ENCODE measurements at regions not wholly inside any gene's neighbourhood (a gene's known extent, or its start where the extent isn't known, plus 50 kb on each side); places are given as distances from the start of the nearest gene placed in this dataset.

DNA sequence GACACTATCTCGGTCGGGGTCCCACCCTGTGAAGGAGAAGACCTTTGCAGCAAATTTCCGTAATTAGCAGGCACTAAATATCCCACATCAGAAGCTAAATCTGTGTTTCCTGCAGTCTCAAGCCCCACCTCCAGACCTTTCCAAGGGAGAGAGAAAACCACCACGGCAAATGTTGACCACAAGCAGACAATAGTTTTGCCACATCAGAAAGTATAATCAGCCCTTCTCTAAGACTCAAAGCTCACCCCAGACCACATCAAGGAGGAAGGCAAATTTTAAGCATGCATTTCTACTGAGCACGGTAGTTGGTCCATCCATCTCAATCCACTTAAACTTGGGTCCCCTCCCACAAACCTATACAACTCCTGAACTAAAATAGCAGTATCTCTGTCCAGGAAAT lies 398.5 kb downstream of the GPM6A start:
- Histone ChIP-seq H3K4me2 (ENCODE audit: low read length) (no peak overlapping the region), H3K4me3 (ENCODE audit: low read depth, low read length) (no peak overlapping the region), H3K18ac (ENCODE audit: low read length) (no peak overlapping the region), H4K8ac (ENCODE audit: low read depth, low read length) (no peak overlapping the region), H3K4ac (ENCODE audit: low read depth, low read length) (no peak overlapping the region), H3K14ac (ENCODE audit: low read length) (no peak overlapping the region), H3K9me3 (ENCODE audit: insufficient read depth, low read depth, low read length) (peaks cover 1% of the 10 kb centered on the region), H3K27ac (ENCODE audit: low read depth, low read length) (no peak overlapping the region), H2BK120ac (ENCODE audit: insufficient read depth, low read length, poor library complexity) (no peak overlapping the region), H3K27me3 (ENCODE audit: insufficient read depth, low read length) (no peaks in the 10 kb centered on the region), H2AK5ac (ENCODE audit: low read length) (no peak overlapping the region), H3K79me2 (ENCODE audit: control insufficient read depth, insufficient read depth, low read length, poor library complexity) (no peaks in the 10 kb centered on the region), H2AFZ (ENCODE audit: insufficient read depth, low read length, poor library complexity) (no peak overlapping the region), H4K91ac (ENCODE audit: low read depth, low read length) (no peak overlapping the region), H3K79me1 (ENCODE audit: low read length) (no peaks in the 10 kb centered on the region), H3K4me1 (ENCODE audit: control insufficient read depth in 1 of 2, insufficient read depth in 2 of 2, low read length in 2 of 2) (no peaks in the 10 kb centered on the region), H3K9ac (ENCODE audit: low read length) (no peak overlapping the region), H2BK5ac (ENCODE audit: low read depth, low read length, poor library complexity) (no peak overlapping the region), H3K23ac (ENCODE audit: low read length) (no peak overlapping the region), H2BK12ac (ENCODE audit: low read length) (no peak overlapping the region), H4K12ac (ENCODE audit: low read depth, low read length) (no peak overlapping the region), H3K36me3 (ENCODE audit: control insufficient read depth in 1 of 2, insufficient read depth in 2 of 2, low read length in 2 of 2) (no peaks in the 10 kb centered on the region)
- WGBS (ENCODE audit: extremely low coverage, insufficient coverage, insufficient read length): no CpG with 5 or more reads among the region's 5 CpGs
- DNase-seq: no peak

DNA sequence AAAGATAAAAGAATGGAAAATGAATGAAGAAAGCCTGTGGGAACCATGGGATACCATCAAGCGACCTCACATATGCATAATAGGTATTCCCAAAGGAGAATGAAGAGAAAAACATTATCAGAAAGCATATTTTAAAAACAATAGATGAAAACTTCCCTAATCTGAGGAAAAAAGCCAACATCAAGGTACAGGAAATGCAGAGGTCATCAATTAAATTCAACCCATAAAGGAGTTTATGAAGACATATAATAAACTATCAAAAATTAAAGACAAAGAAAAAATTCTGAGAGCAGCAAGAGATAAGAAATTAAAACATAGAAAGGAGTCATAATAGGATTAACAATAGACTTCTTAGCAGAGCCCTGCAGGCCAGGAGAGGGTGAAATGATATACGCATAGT lies 397.5 kb downstream of the GPM6A start:
- Histone ChIP-seq H3K9me3 (ENCODE audit: insufficient read depth, low read depth, low read length) (peaks cover 1% of the 10 kb centered on the region), H3K14ac (ENCODE audit: low read length) (no peak overlapping the region), H3K79me2 (ENCODE audit: control insufficient read depth, insufficient read depth, low read length, poor library complexity) (no peaks in the 10 kb centered on the region), H3K4me2 (ENCODE audit: low read length) (no peak overlapping the region), H4K8ac (ENCODE audit: low read depth, low read length) (no peak overlapping the region), H2AFZ (ENCODE audit: insufficient read depth, low read length, poor library complexity) (no peak overlapping the region), H2BK12ac (ENCODE audit: low read length) (no peak overlapping the region), H3K23ac (ENCODE audit: low read length) (no peak overlapping the region), H3K9ac (ENCODE audit: low read length) (no peak overlapping the region), H3K4ac (ENCODE audit: low read depth, low read length) (no peak overlapping the region), H4K91ac (ENCODE audit: low read depth, low read length) (no peak overlapping the region), H3K18ac (ENCODE audit: low read length) (no peak overlapping the region), H3K4me1 (ENCODE audit: control insufficient read depth in 1 of 2, insufficient read depth in 2 of 2, low read length in 2 of 2) (peaks cover 0 to 3% of the 10 kb centered on the region in 2 experiments), H4K12ac (ENCODE audit: low read depth, low read length) (no peak overlapping the region), H2AK5ac (ENCODE audit: low read length) (no peak overlapping the region), H3K4me3 (ENCODE audit: low read depth, low read length) (no peak overlapping the region), H2BK5ac (ENCODE audit: low read depth, low read length, poor library complexity) (no peak overlapping the region), H3K36me3 (ENCODE audit: control insufficient read depth in 1 of 2, insufficient read depth in 2 of 2, low read length in 2 of 2) (no peaks in the 10 kb centered on the region), H3K27ac (ENCODE audit: low read depth, low read length) (no peak overlapping the region), H3K27me3 (ENCODE audit: insufficient read depth, low read length) (no peaks in the 10 kb centered on the region), H2BK120ac (ENCODE audit: insufficient read depth, low read length, poor library complexity) (no peak overlapping the region), H3K79me1 (ENCODE audit: low read length) (peaks cover 1% of the 10 kb centered on the region)
- no CpG with 5 or more reads among the region's 2 CpGs for WGBS (ENCODE audit: extremely low coverage, insufficient coverage, insufficient read length)
- no peak for DNase-seq

DNA sequence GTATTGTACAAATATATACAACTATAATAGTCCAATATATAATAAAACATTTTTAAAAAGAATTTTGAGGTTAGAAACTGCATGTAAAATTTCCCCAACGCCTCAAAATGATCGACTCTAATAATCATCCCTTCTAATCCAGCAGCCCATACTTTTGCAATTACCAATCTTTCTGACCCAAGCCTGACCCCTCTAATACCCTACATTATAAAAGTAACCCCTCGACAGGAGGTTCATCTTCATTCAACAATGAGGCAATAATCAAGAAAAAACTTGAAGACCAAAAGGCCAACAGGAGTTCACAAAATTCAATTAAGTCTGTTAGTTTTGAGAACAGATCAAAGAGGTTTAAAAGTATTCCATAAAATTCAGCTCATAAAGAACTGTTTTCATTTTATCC lies 393.5 kb downstream of the GPM6A start:
- Histone ChIP-seq H3K23ac (ENCODE audit: low read length) (no peak overlapping the region), H3K14ac (ENCODE audit: low read length) (no peak overlapping the region), H2AFZ (ENCODE audit: insufficient read depth, low read length, poor library complexity) (no peak overlapping the region), H3K4ac (ENCODE audit: low read depth, low read length) (no peak overlapping the region), H3K36me3 (ENCODE audit: control insufficient read depth in 1 of 2, insufficient read depth in 2 of 2, low read length in 2 of 2) (no peaks in the 10 kb centered on the region), H2BK120ac (ENCODE audit: insufficient read depth, low read length, poor library complexity) (no peak overlapping the region), H3K4me1 (ENCODE audit: control insufficient read depth in 1 of 2, insufficient read depth in 2 of 2, low read length in 2 of 2) (peaks cover 0 to 3% of the 10 kb centered on the region in 2 experiments), H4K91ac (ENCODE audit: low read depth, low read length) (no peak overlapping the region), H3K9me3 (ENCODE audit: insufficient read depth, low read depth, low read length) (no peaks in the 10 kb centered on the region), H3K9ac (ENCODE audit: low read length) (no peak overlapping the region), H2BK5ac (ENCODE audit: low read depth, low read length, poor library complexity) (no peak overlapping the region), H2BK12ac (ENCODE audit: low read length) (no peak overlapping the region), H3K4me2 (ENCODE audit: low read length) (no peak overlapping the region), H3K79me2 (ENCODE audit: control insufficient read depth, insufficient read depth, low read length, poor library complexity) (no peaks in the 10 kb centered on the region), H4K8ac (ENCODE audit: low read depth, low read length) (no peak overlapping the region), H3K27ac (ENCODE audit: low read depth, low read length) (no peak overlapping the region), H3K79me1 (ENCODE audit: low read length) (peaks cover 1% of the 10 kb centered on the region), H3K4me3 (ENCODE audit: low read depth, low read length) (no peak overlapping the region), H3K27me3 (ENCODE audit: insufficient read depth, low read length) (no peaks in the 10 kb centered on the region), H4K12ac (ENCODE audit: low read depth, low read length) (no peak overlapping the region), H3K18ac (ENCODE audit: low read length) (no peak overlapping the region), H2AK5ac (ENCODE audit: low read length) (no peak overlapping the region)
- no peak for DNase-seq
- WGBS (ENCODE audit: extremely low coverage, insufficient coverage, insufficient read length): no CpG with 5 or more reads among the region's 3 CpGs

GRCh38 chr4:175419236-175419718 lies 392.8 kb downstream of the GPM6A start:
- H4K91ac ChIP-seq (ENCODE audit: low read depth, low read length): no peak overlapping the region
- H2AK5ac ChIP-seq (ENCODE audit: low read length): no peak overlapping the region
- no peak overlapping the region for H4K12ac ChIP-seq (ENCODE audit: low read depth, low read length)
- H3K18ac ChIP-seq (ENCODE audit: low read length): no peak overlapping the region
- DNase-seq: peak; percentile 41 to 87
- no peak overlapping the region for H2BK5ac ChIP-seq (ENCODE audit: low read depth, low read length, poor library complexity)
- peak overlapping the region; percentile 45 for H2AFZ ChIP-seq (ENCODE audit: insufficient read depth, low read length, poor library complexity)
- peak overlapping the region; percentile 75 for H2BK120ac ChIP-seq (ENCODE audit: insufficient read depth, low read length, poor library complexity)
- WGBS (ENCODE audit: extremely low coverage, insufficient coverage, insufficient read length): no CpG with 5 or more reads among the region's 2 CpGs
- no peak overlapping the region for H3K4me2 ChIP-seq (ENCODE audit: low read length)
- no peaks in the 10 kb centered on the region for H3K9me3 ChIP-seq (ENCODE audit: insufficient read depth, low read depth, low read length)
- no peak overlapping the region for H3K4ac ChIP-seq (ENCODE audit: low read depth, low read length)
- no peak overlapping the region for H4K8ac ChIP-seq (ENCODE audit: low read depth, low read length)
- no peaks in the 10 kb centered on the region for H3K27me3 ChIP-seq (ENCODE audit: insufficient read depth, low read length)
- H3K4me1 ChIP-seq (ENCODE audit: control insufficient read depth in 1 of 2, insufficient read depth in 2 of 2, low read length in 2 of 2): peaks cover 0 to 3% of the 10 kb centered on the region in 2 experiments
- H3K4me3 ChIP-seq (ENCODE audit: low read depth, low read length): no peak overlapping the region
- H3K9ac ChIP-seq (ENCODE audit: low read length): no peak overlapping the region
- H3K23ac ChIP-seq (ENCODE audit: low read length): no peak overlapping the region
- H3K79me1 ChIP-seq (ENCODE audit: low read length): peaks cover 1% of the 10 kb centered on the region
- no peak overlapping the region for H2BK12ac ChIP-seq (ENCODE audit: low read length)
- peak overlapping the region; percentile 48 for H3K27ac ChIP-seq (ENCODE audit: low read depth, low read length)
- no peaks in the 10 kb centered on the region for H3K79me2 ChIP-seq (ENCODE audit: control insufficient read depth, insufficient read depth, low read length, poor library complexity)
- no peak overlapping the region for H3K14ac ChIP-seq (ENCODE audit: low read length)
- no peaks in the 10 kb centered on the region for H3K36me3 ChIP-seq (ENCODE audit: control insufficient read depth in 1 of 2, insufficient read depth in 2 of 2, low read length in 2 of 2)
